Astrocyte (in vitro differentiated cells and primary cell): ENCODE measurements at regions not wholly inside any gene's neighbourhood (a gene's known extent, or its start where the extent isn't known, plus 50 kb on each side); places are given as distances from the start of the nearest gene placed in this dataset.

Experiments
- CTCF ChIP-seq: IDR thresholded peaks from 2 replicates; pipeline ENCODE4 v1.5.1; 2011; ENCODE audit warnings: low read depth, mild to moderate bottlenecking, inconsistent platforms, low read length, moderate library complexity; ENCODE audit not compliant: insufficient read depth
- EZH2 ChIP-seq: IDR thresholded peaks from 2 replicates; pipeline ENCODE4 v1.6.1; 2012; ENCODE audit warnings: mild to moderate bottlenecking, low read length, inconsistent platforms; ENCODE audit not compliant: insufficient read depth

GRCh38 chr3:177331203-177331835 is 134.0 kb upstream of the TBL1XR1 start:
- TF ChIP-seq CTCF (no peak), EZH2 (no peak)
